ENCODE measurements at regions not wholly inside any gene's neighbourhood (a gene's known extent, or its start where the extent isn't known, plus 50 kb on each side); places are given as distances from the start of the nearest gene placed in this dataset.

DNA sequence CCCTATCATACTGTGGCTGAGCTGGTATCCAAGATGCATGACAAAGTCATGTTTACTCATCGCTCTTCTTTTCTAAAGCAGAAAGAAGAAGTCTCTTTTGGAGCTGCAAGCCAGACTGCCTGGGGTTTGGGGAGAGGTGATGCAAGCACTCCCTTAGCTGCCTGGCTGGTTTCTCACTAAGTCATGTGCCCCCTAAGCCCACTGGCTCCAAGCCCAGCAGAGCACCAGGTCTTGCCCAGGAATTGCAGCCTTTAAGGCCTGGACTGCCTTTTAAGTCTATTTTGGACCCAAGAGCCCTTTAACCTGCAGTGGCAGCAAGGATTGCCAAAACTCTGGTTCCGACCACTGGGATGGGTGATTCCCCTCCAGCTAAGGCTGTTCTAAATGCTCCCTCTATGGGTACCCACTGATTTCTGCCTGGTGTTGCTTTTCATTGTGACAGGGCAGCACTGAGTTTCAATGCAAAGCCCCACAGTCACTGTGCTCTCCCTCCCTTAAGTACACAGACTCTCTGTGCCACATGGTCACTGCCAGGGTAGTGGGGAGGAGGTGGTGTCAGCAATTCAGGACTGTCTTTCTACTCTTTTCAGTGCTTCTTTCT is 548.6 kb downstream of the TLL1 start:
- TF ChIP-seq ZBTB7A (IDR thresholded peaks at IDR 0.05; ENCODE audit: low read depth), result no peak
- no peak for TF ChIP-seq EGR1 (IDR thresholded peaks at IDR 0.05)
- TF ChIP-seq TAF1 (IDR thresholded peaks at IDR 0.05; ENCODE audit: low read depth), result no peak
- no peak for TF ChIP-seq REST (IDR thresholded peaks at IDR 0.05; ENCODE audit: low read depth)
- TF ChIP-seq NFIC (IDR thresholded peaks at IDR 0.05), result no peak
- TF ChIP-seq, protein P1, sequence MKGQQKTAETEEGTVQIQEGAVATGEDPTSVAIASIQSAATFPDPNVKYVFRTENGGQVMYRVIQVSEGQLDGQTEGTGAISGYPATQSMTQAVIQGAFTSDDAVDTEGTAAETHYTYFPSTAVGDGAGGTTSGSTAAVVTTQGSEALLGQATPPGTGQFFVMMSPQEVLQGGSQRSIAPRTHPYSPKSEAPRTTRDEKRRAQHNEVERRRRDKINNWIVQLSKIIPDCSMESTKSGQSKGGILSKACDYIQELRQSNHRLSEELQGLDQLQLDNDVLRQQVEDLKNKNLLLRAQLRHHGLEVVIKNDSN (IDR thresholded peaks at IDR 0.05), result no peak
- no peak for TF ChIP-seq FOXM1 (IDR thresholded peaks at IDR 0.05; ENCODE audit: borderline replicate concordance, low read depth)
- TF ChIP-seq, protein P2, sequence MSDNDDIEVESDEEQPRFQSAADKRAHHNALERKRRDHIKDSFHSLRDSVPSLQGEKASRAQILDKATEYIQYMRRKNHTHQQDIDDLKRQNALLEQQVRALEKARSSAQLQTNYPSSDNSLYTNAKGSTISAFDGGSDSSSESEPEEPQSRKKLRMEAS (IDR thresholded peaks at IDR 0.05), result no peak
- TF ChIP-seq YY1 (IDR thresholded peaks at IDR 0.05; ENCODE audit: low read depth), result no peak

- no peak for TF ChIP-seq TAF1 (IDR thresholded peaks at IDR 0.05; ENCODE audit: low read depth)
- TF ChIP-seq NFIC (IDR thresholded peaks at IDR 0.05), result no peak
- TF ChIP-seq CEBPB (IDR thresholded peaks at IDR 0.05), result no peak
- no peak for TF ChIP-seq CREB1 (IDR thresholded peaks at IDR 0.05; ENCODE audit: low read depth)
- TF ChIP-seq TCF12 (IDR thresholded peaks at IDR 0.05; ENCODE audit: low read depth), result no peak
- TF ChIP-seq TEAD4 (IDR thresholded peaks at IDR 0.05), result no peak
- TF ChIP-seq EGR1 (IDR thresholded peaks at IDR 0.05), result no peak
- TF ChIP-seq REST (IDR thresholded peaks at IDR 0.05; ENCODE audit: low read depth), result no peak
These were observed 549.4 kb downstream of the TLL1 start for GRCh38 chr4:166422475-166422874.

GRCh38 chr4:166426300-166426863 is 553.3 kb downstream of the TLL1 start:
- TF ChIP-seq YY1 (IDR thresholded peaks at IDR 0.05; ENCODE audit: low read depth) (no peak), NFIC (IDR thresholded peaks at IDR 0.05) (no peak), CREB1 (IDR thresholded peaks at IDR 0.05; ENCODE audit: low read depth) (no peak), RAD21 (IDR thresholded peaks at IDR 0.05; ENCODE audit: low read depth) (no peak), TCF12 (IDR thresholded peaks at IDR 0.05; ENCODE audit: low read depth) (no peak), CEBPB (IDR thresholded peaks at IDR 0.05) (no peak), EP300 (IDR thresholded peaks at IDR 0.05; ENCODE audit: borderline replicate concordance) (no peak), ZBTB7A (IDR thresholded peaks at IDR 0.05; ENCODE audit: low read depth) (no peak), FOXM1 (IDR thresholded peaks at IDR 0.05; ENCODE audit: borderline replicate concordance, low read depth) (no peak), EGR1 (IDR thresholded peaks at IDR 0.05) (no peak), TAF1 (IDR thresholded peaks at IDR 0.05; ENCODE audit: low read depth) (no peak), REST (IDR thresholded peaks at IDR 0.05; ENCODE audit: low read depth) (no peak), TEAD4 (IDR thresholded peaks at IDR 0.05) (no peak)
- TF ChIP-seq, protein P1 (IDR thresholded peaks at IDR 0.05), result no peak
- TF ChIP-seq, protein P2 (IDR thresholded peaks at IDR 0.05), result no peak

GRCh38 chr4:166432125-166432524 is 559.1 kb downstream of the TLL1 start:
- TF ChIP-seq RAD21 (IDR thresholded peaks at IDR 0.05; ENCODE audit: low read depth), result no peak
- no peak for TF ChIP-seq TAF1 (IDR thresholded peaks at IDR 0.05; ENCODE audit: low read depth)

- no peak for TF ChIP-seq CREB1 (IDR thresholded peaks at IDR 0.05; ENCODE audit: low read depth)
- no peak for TF ChIP-seq ZBTB7A (IDR thresholded peaks at IDR 0.05; ENCODE audit: low read depth)
- no peak for TF ChIP-seq FOXM1 (IDR thresholded peaks at IDR 0.05; ENCODE audit: borderline replicate concordance, low read depth)
- TF ChIP-seq, protein P2 (IDR thresholded peaks at IDR 0.05), result no peak
- no peak for TF ChIP-seq EP300 (IDR thresholded peaks at IDR 0.05; ENCODE audit: borderline replicate concordance)
- no peak for TF ChIP-seq RAD21 (IDR thresholded peaks at IDR 0.05; ENCODE audit: low read depth)
- no peak for TF ChIP-seq TEAD4 (IDR thresholded peaks at IDR 0.05)
- no peak for TF ChIP-seq REST (IDR thresholded peaks at IDR 0.05; ENCODE audit: low read depth)
- TF ChIP-seq YY1 (IDR thresholded peaks at IDR 0.05; ENCODE audit: low read depth), result no peak
- TF ChIP-seq, protein P1 (IDR thresholded peaks at IDR 0.05), result no peak
- TF ChIP-seq CEBPB (IDR thresholded peaks at IDR 0.05), result no peak
- TF ChIP-seq EGR1 (IDR thresholded peaks at IDR 0.05), result no peak
These were observed 559.8 kb downstream of the TLL1 start for GRCh38 chr4:166432842-166433241.

Data from Ishikawa (cell line).